Adipocyte (in vitro differentiated cells): ENCODE measurements at regions not wholly inside any gene's neighbourhood (a gene's known extent, or its start where the extent isn't known, plus 50 kb on each side); places are given as distances from the start of the nearest gene placed in this dataset.

ENCODE experiments used
- DNase-seq: peaks from one replicate; pipeline ENCODE4 v3.0.0-alpha.2; 2015; ENCODE audit warnings: low read depth
- H3K27me3 ChIP-seq: replicated peaks from 2 replicates; pipeline ENCODE4 v1.7.0; 2013; ENCODE audit warnings: mild to moderate bottlenecking, low read length, moderate library complexity; ENCODE audit not compliant: control insufficient read depth, insufficient read depth
- H3K36me3 ChIP-seq: 2 replicates; pipeline ENCODE4 v1.7.0; 2013; ENCODE audit warnings: low read length, mild to moderate bottlenecking, moderate library complexity; ENCODE audit not compliant: control insufficient read depth, insufficient read depth, severe bottlenecking
- H3K4me1 ChIP-seq: 2 replicates; pipeline ENCODE4 v1.7.0; 2013; ENCODE audit warnings: mild to moderate bottlenecking, low read length, moderate library complexity; ENCODE audit not compliant: control insufficient read depth, insufficient read depth
- H3K4me3 ChIP-seq: 2 replicates; pipeline ENCODE4 v1.7.0; 2013; ENCODE audit warnings: mild to moderate bottlenecking, low read length, moderate library complexity
- H3K9ac ChIP-seq: 2 replicates; pipeline ENCODE4 v1.7.0; 2013; ENCODE audit warnings: mild to moderate bottlenecking, low read length, moderate library complexity
- H3K9me3 ChIP-seq: 2 replicates; pipeline ENCODE4 v1.7.0; 2013; ENCODE audit warnings: mild to moderate bottlenecking, low read length, moderate library complexity; ENCODE audit not compliant: control insufficient read depth

- Histone ChIP-seq H3K36me3 (no peaks in the 10 kb centered on the region), H3K4me3 (peak overlapping the region; percentile 37), H3K27me3 (no peaks in the 10 kb centered on the region), H3K9ac (no peak overlapping the region), H3K4me1 (no peaks in the 10 kb centered on the region), H3K9me3 (no peaks in the 10 kb centered on the region)
- no peak for DNase-seq
Measured at GRCh38 chr18:70659036-70659925, 370.4 kb downstream of the SOCS6 start.

DNA sequence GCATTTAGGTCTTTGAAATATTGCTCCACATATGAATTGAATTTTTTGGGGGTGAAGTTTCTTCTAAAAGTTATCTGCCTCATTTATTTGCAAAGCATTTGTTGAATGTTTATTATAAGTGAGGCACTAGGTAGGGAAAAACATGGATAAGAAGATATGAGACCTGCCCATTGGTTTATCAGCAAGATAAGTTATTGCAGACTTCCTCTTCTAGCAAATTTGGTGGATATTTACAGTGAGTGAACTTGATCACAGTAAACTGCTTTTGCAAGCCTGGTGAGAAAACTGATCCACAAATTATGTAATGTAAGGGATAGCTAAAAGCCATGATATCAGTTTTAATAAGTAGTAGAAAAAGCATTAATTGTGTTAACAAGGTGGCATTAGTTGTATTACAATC, 364.8 kb downstream of the SOCS6 start:
- Histone ChIP-seq H3K36me3 (no peaks in the 10 kb centered on the region), H3K4me3 (no peak overlapping the region), H3K4me1 (no peaks in the 10 kb centered on the region), H3K27me3 (no peaks in the 10 kb centered on the region), H3K9ac (no peak overlapping the region), H3K9me3 (no peaks in the 10 kb centered on the region)
- no peak for DNase-seq

DNA sequence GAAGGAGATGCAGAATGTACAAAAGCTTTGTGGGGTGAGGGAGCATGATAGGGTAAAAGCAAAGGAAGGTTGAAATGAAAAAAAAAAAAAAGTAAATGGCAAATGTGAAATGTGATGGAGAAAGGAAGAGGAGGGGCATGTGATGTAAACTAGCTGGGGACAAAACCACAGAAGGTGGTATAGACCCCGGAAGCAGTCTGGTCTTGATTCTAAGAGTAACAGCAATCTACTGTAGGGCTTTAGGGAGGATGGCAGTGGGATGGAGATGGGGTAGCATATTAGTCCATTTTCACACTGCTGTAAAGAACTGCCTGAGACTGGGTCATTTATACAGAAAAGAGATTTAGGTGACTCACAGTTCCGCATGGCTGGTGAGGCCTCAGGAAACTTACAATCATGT, 362.0 kb downstream of the SOCS6 start:
- no peak overlapping the region for H3K9ac ChIP-seq
- H3K27me3 ChIP-seq = no peaks in the 10 kb centered on the region
- H3K4me3 ChIP-seq = no peak overlapping the region
- no peaks in the 10 kb centered on the region for H3K4me1 ChIP-seq
- H3K9me3 ChIP-seq = no peaks in the 10 kb centered on the region
- H3K36me3 ChIP-seq = no peaks in the 10 kb centered on the region
- no peak for DNase-seq

- H3K9ac ChIP-seq = no peak overlapping the region
- H3K4me1 ChIP-seq = no peaks in the 10 kb centered on the region
- H3K9me3 ChIP-seq = no peaks in the 10 kb centered on the region
- no peak overlapping the region for H3K4me3 ChIP-seq
- no peak for DNase-seq
- no peaks in the 10 kb centered on the region for H3K36me3 ChIP-seq
- no peaks in the 10 kb centered on the region for H3K27me3 ChIP-seq
Measured at GRCh38 chr18:70649683-70650082, 360.8 kb downstream of the SOCS6 start.

GRCh38 chr18:70645971-70646370, 357.1 kb downstream of the SOCS6 start:
- Histone ChIP-seq H3K4me1 (no peaks in the 10 kb centered on the region), H3K9ac (no peak overlapping the region), H3K4me3 (no peak overlapping the region), H3K27me3 (no peaks in the 10 kb centered on the region), H3K36me3 (no peaks in the 10 kb centered on the region), H3K9me3 (no peaks in the 10 kb centered on the region)
- no peak for DNase-seq

DNA sequence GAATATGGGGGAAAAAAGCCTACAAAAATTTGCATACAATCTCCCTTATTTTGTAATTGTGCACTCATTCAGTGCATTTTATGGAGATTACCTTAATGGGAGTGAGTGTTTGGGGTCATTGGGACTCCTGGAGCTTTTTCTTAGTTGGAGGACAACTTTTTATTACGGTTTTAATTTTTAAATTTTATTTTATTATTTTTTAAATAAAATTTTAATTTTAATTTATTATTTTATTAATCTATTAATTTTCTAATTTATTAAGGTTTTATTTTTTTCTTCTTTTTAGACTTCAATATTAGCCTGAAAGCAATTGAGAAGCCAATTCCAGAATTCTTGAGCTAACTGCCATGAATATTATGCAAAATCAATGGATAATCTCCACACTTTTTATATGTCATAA, 355.0 kb downstream of the SOCS6 start:
- Histone ChIP-seq H3K27me3 (no peaks in the 10 kb centered on the region), H3K4me1 (peaks cover 7% of the 10 kb centered on the region), H3K36me3 (no peaks in the 10 kb centered on the region), H3K4me3 (no peak overlapping the region), H3K9ac (no peak overlapping the region), H3K9me3 (no peaks in the 10 kb centered on the region)
- no peak for DNase-seq

- H3K27me3 ChIP-seq = no peaks in the 10 kb centered on the region
- no peaks in the 10 kb centered on the region for H3K36me3 ChIP-seq
- DNase-seq = no peak
- no peak overlapping the region for H3K4me3 ChIP-seq
- no peaks in the 10 kb centered on the region for H3K9me3 ChIP-seq
- H3K4me1 ChIP-seq = peaks cover 12% of the 10 kb centered on the region
- no peak overlapping the region for H3K9ac ChIP-seq
Measured at GRCh38 chr18:70641156-70641775, 352.4 kb downstream of the SOCS6 start.

GRCh38 chr18:70640336-70640887, 351.6 kb downstream of the SOCS6 start:
- Histone ChIP-seq H3K4me3 (no peak overlapping the region), H3K36me3 (no peaks in the 10 kb centered on the region), H3K4me1 (peaks cover 14% of the 10 kb centered on the region), H3K9ac (no peak overlapping the region), H3K27me3 (no peaks in the 10 kb centered on the region), H3K9me3 (no peaks in the 10 kb centered on the region)
- no peak for DNase-seq

DNA sequence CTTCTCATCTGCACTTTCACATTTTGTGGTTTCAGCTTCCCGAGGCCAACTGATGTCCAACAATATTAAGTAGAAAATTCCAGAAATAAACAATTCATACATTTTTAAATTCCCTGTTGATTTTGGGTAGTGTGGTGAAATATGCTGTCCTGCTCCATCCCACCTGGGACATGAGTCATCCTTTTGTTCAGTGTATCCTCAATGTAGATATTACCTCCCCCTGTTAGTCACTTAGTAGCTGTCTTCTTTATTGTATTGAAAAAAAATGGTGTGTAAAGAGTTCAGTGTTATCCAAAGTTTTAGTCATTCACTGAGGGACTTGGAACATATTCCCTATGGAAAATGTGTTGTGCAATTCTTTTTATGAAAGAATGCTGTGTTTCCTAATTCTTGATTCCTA, 348.1 kb downstream of the SOCS6 start:
- peaks cover 23% of the 10 kb centered on the region for H3K4me1 ChIP-seq
- no peak for DNase-seq
- no peak overlapping the region for H3K9ac ChIP-seq
- no peaks in the 10 kb centered on the region for H3K9me3 ChIP-seq
- no peaks in the 10 kb centered on the region for H3K36me3 ChIP-seq
- H3K4me3 ChIP-seq = no peak overlapping the region
- H3K27me3 ChIP-seq = no peaks in the 10 kb centered on the region

GRCh38 chr18:70634576-70635147, 345.8 kb downstream of the SOCS6 start:
- H3K27me3 ChIP-seq = no peaks in the 10 kb centered on the region
- no peaks in the 10 kb centered on the region for H3K36me3 ChIP-seq
- no peaks in the 10 kb centered on the region for H3K9me3 ChIP-seq
- peak; percentile 0 for DNase-seq
- H3K4me1 ChIP-seq = peaks cover 17% of the 10 kb centered on the region
- H3K9ac ChIP-seq = no peak overlapping the region
- H3K4me3 ChIP-seq = no peak overlapping the region

DNA sequence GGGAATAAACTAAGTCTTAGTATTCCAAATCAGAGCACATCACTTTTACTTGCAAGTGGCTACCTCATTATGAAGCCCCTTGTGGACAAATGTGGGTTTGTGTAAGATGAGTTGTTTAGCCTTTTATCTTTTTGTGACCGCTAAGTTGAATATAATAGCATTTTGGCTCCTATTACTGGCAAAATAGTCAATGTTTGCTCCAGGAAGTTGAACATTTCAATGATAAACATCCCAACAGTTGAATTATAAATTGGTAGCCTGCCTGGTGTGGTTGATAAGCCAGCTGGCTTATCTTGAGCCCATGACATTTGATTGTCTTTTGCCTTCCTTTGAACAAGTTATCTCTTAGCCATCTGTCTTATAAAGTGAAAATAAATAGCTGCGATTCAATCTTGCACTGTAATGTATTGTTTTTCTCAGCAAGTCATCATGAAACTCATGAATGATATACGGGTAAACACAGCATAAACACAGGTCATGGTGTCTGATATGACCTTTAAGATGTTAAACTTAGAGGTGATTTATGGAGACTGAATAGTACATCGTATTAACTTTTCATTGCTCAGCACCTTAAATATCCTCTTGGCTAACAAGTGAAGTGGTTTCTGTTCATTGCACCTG, 338.4 kb downstream of the SOCS6 start:
- Histone ChIP-seq H3K9ac (no peak overlapping the region), H3K4me3 (no peak overlapping the region), H3K4me1 (no peaks in the 10 kb centered on the region), H3K36me3 (no peaks in the 10 kb centered on the region), H3K27me3 (no peaks in the 10 kb centered on the region), H3K9me3 (no peaks in the 10 kb centered on the region)
- no peak for DNase-seq
